Neural cell (in vitro differentiated cells): ENCODE measurements at regions not wholly inside any gene's neighbourhood (a gene's known extent, or its start where the extent isn't known, plus 50 kb on each side); places are given as distances from the start of the nearest gene placed in this dataset.

Experiments
- H2AFZ ChIP-seq: fragments of 200-600, 300-800 bp; sonication (generic), shearing (Covaris generic); 2 replicates; pipeline ENCODE4 v1.6.0; 2014; ENCODE audit warnings: low read depth, mild to moderate bottlenecking, antibody characterized with exemption, low read length, moderate library complexity
- H3F3A ChIP-seq: fragments of 200-600 bp; shearing (Covaris generic); 2 replicates; pipeline ENCODE4 v1.6.1; 2016; ENCODE audit warnings: mild to moderate bottlenecking, moderate library complexity, mixed read lengths, antibody characterized with exemption, low read length; ENCODE audit not compliant: insufficient read depth, poor library complexity, severe bottlenecking
- H3K27ac ChIP-seq: fragments of 200-600, 300-800 bp; sonication (generic), shearing (Covaris generic); 2 replicates; pipeline ENCODE4 v1.5.1; 2014; ENCODE audit warnings: mild to moderate bottlenecking, low read length, moderate library complexity
- H3K27me3 ChIP-seq: fragments of 300-800, 200-600 bp; sonication (generic), shearing (Covaris generic); 2 replicates; pipeline ENCODE4 v1.6.0; 2014; ENCODE audit warnings: mild to moderate bottlenecking, low read depth, low read length, moderate library complexity; ENCODE audit not compliant: insufficient read depth
- H3K36me3 ChIP-seq: fragments of 300-800, 200-600 bp; sonication (generic), shearing (Covaris generic); 2 replicates; pipeline ENCODE4 v1.5.1; 2014; ENCODE audit warnings: mild to moderate bottlenecking, antibody characterized with exemption, low read length, moderate library complexity; ENCODE audit not compliant: insufficient read depth
- H3K4me2 ChIP-seq: fragments of 300-800, 200-600 bp; sonication (generic), shearing (Covaris generic); 2 replicates; pipeline ENCODE4 v1.6.0; 2014; ENCODE audit warnings: mild to moderate bottlenecking, low read length
- H3K4me3 ChIP-seq: fragments of 300-800, 200-600 bp; sonication (generic), shearing (Covaris generic); 2 replicates; pipeline ENCODE4 v1.5.1; 2014; ENCODE audit warnings: mild to moderate bottlenecking, low read length, moderate library complexity
- H3K79me2 ChIP-seq: fragments of 200-600 bp; shearing (Covaris generic); replicated peaks from 2 replicates; pipeline ENCODE4 v1.6.0; 2014; ENCODE audit warnings: mild to moderate bottlenecking, low read length, moderate library complexity; ENCODE audit not compliant: insufficient read depth
- H3K9ac ChIP-seq: fragments of 300-800, 200-600 bp; sonication (generic), shearing (Covaris generic); 2 replicates; pipeline ENCODE4 v1.6.1; 2016; ENCODE audit warnings: mild to moderate bottlenecking, low read length, mixed read lengths
- H3K9me2 ChIP-seq: fragments of 200-600 bp; shearing (Covaris generic); 2 replicates; pipeline ENCODE4 v1.6.1; 2016; ENCODE audit warnings: mild to moderate bottlenecking, low read length, mixed read lengths; ENCODE audit not compliant: insufficient read depth
- H3K9me3 ChIP-seq: fragments of 200-600, 300-800 bp; sonication (generic), shearing (Covaris generic); 2 replicates; pipeline ENCODE4 v1.6.1; 2016; ENCODE audit warnings: mild to moderate bottlenecking, mixed run types, low read length, moderate library complexity, mixed read lengths
- H4K20me1 ChIP-seq: fragments of 200-600 bp; shearing (Covaris generic); 2 replicates; pipeline ENCODE4 v1.6.1; 2016; ENCODE audit warnings: mild to moderate bottlenecking, mixed run types; ENCODE audit not compliant: insufficient read depth
- CTCF ChIP-seq: fragments of 450-650 bp; IDR thresholded peaks from 2 replicates; pipeline ENCODE4 v1.5.1; 2014; ENCODE audit warnings: antibody characterized with exemption, mild to moderate bottlenecking, moderate library complexity; ENCODE audit not compliant: poor library complexity, severe bottlenecking
- EP300 ChIP-seq: fragments of 450-650 bp; conservative IDR thresholded peaks from 2 replicates; pipeline ENCODE4 v1.6.1; 2014; ENCODE audit warnings: antibody characterized with exemption, mild to moderate bottlenecking, moderate library complexity; ENCODE audit not compliant: poor library complexity, severe bottlenecking
- EZH2 ChIP-seq: fragments of 200-600, 300-800 bp; shearing (Covaris generic), sonication (generic); IDR thresholded peaks from 2 replicates; pipeline ENCODE4 v1.6.1; 2014; ENCODE audit warnings: antibody characterized with exemption, low read length, borderline replicate concordance, mild to moderate bottlenecking; ENCODE audit not compliant: insufficient read depth, poor library complexity, severe bottlenecking
- MXI1 ChIP-seq: fragments of 450-650 bp; conservative IDR thresholded peaks from 2 replicates; pipeline ENCODE4 v1.6.1; 2014; ENCODE audit warnings: antibody characterized with exemption, mild to moderate bottlenecking; ENCODE audit not compliant: poor library complexity, severe bottlenecking
- POLR2AphosphoS5 ChIP-seq: IDR thresholded peaks from 2 replicates; pipeline ENCODE4 v1.6.1; 2012
- RAD21 ChIP-seq: fragments of 450-650 bp; conservative IDR thresholded peaks from 2 replicates; pipeline ENCODE4 v1.6.1; 2014; ENCODE audit warnings: antibody characterized with exemption, mild to moderate bottlenecking, moderate library complexity
- REST ChIP-seq: IDR thresholded peaks from 2 replicates; pipeline ENCODE4 v1.6.1; 2012; ENCODE audit warnings: borderline replicate concordance
- SMC3 ChIP-seq: fragments of 450-650 bp; conservative IDR thresholded peaks from 2 replicates; pipeline ENCODE4 v1.6.1; 2014; ENCODE audit warnings: antibody characterized with exemption, mild to moderate bottlenecking, moderate library complexity; ENCODE audit not compliant: poor library complexity
- TAF1 ChIP-seq: IDR thresholded peaks from 2 replicates; pipeline ENCODE4 v1.6.1; 2012; ENCODE audit warnings: low read depth

GRCh38 chr13:104296286-104296685 is 1230.1 kb upstream of the SLC10A2 start:
- Histone ChIP-seq H3K4me2 (no peak overlapping the region), H2AFZ (no peak overlapping the region), H3K9ac (no peak overlapping the region)

GRCh38 chr13:104295537-104295936 is 1229.3 kb upstream of the SLC10A2 start:
- Histone ChIP-seq H2AFZ (no peak overlapping the region), H3K9me2 (no peaks in the 10 kb centered on the region)
- TF ChIP-seq RAD21: no peak
- TF ChIP-seq MXI1: no peak
- TF ChIP-seq EZH2: no peak
- TF ChIP-seq CTCF: no peak
- TF ChIP-seq POLR2AphosphoS5: no peak
- no peak for TF ChIP-seq EP300
- TF ChIP-seq TAF1: no peak
- no peak for TF ChIP-seq SMC3
- TF ChIP-seq REST: no peak

More at GRCh38 chr13:104296286-104296685, 1230.1 kb upstream of the SLC10A2 start:
- TF ChIP-seq RAD21: no peak
- no peak for TF ChIP-seq MXI1
- TF ChIP-seq SMC3: no peak
- TF ChIP-seq EZH2: no peak
- TF ChIP-seq EP300: no peak
- no peak for TF ChIP-seq TAF1
- no peak for TF ChIP-seq REST
- Histone ChIP-seq H3K36me3 (no peaks in the 10 kb centered on the region), H3K27ac (no peak overlapping the region), H3K9me3 (no peaks in the 10 kb centered on the region), H3K79me2 (no peaks in the 10 kb centered on the region), H3K9me2 (no peaks in the 10 kb centered on the region), H4K20me1 (no peaks in the 10 kb centered on the region), H3F3A (no peaks in the 10 kb centered on the region), H3K4me3 (no peak overlapping the region), H3K27me3 (no peaks in the 10 kb centered on the region)

More at GRCh38 chr13:104295537-104295936, 1229.3 kb upstream of the SLC10A2 start:
- no peak overlapping the region for H3K27ac ChIP-seq
- no peaks in the 10 kb centered on the region for H3K9me3 ChIP-seq
- H3K27me3 ChIP-seq: no peaks in the 10 kb centered on the region
- H3K36me3 ChIP-seq: no peaks in the 10 kb centered on the region
- no peaks in the 10 kb centered on the region for H3K79me2 ChIP-seq
- no peaks in the 10 kb centered on the region for H3F3A ChIP-seq
- no peaks in the 10 kb centered on the region for H4K20me1 ChIP-seq
- no peak overlapping the region for H3K4me3 ChIP-seq
- no peak overlapping the region for H3K4me2 ChIP-seq
- H3K9ac ChIP-seq: no peak overlapping the region
